Activated B cell treated with CpG ODN at 0.5 μM for 24 hours (primary cell): ENCODE measurements at regions not wholly inside any gene's neighbourhood (a gene's known extent, or its start where the extent isn't known, plus 50 kb on each side); places are given as distances from the start of the nearest gene placed in this dataset.

Experiments
- ATAC-seq: fragments of 200-7000 bp; cut with Tn5 transposase; one replicate; pipeline ENCODE4 v1.10.0; 2021; ENCODE audit warnings: low read depth, mild to moderate bottlenecking, moderate library complexity
- CTCF ChIA-PET: fragments of 350-600 bp; sonication (Branson Sonifier 250); formaldehyde crosslinking; loops from one replicate; lab custom pipeline; 2021; ENCODE audit warnings: antibody characterized with exemption; lab: Charles Lee
- POLR2A ChIA-PET: fragments of 350-600 bp; sonication (Branson Sonifier 250); formaldehyde crosslinking; loops from one replicate; lab custom pipeline; 2021; ENCODE audit warnings: antibody characterized with exemption; lab: Charles Lee
- DNase-seq: peaks from one replicate; pipeline ENCODE4 v3.0.0; 2022
- H3K27ac Mint-ChIP-seq: one replicate; pipeline ENCODE4 v1.8.0; 2020; ENCODE audit warnings: mixed read lengths
- H3K27me3 Mint-ChIP-seq: one replicate; pipeline ENCODE4 v1.8.0; 2021; ENCODE audit warnings: mixed read lengths
- H3K36me3 Mint-ChIP-seq: one replicate; pipeline ENCODE4 v1.8.0; 2021; ENCODE audit warnings: low read depth, mixed read lengths
- H3K4me1 Mint-ChIP-seq: one replicate; pipeline ENCODE4 v1.8.0; 2021; ENCODE audit warnings: mixed read lengths
- H3K4me3 Mint-ChIP-seq: one replicate; pipeline ENCODE4 v1.8.0; 2020; ENCODE audit warnings: mild to moderate bottlenecking, mixed read lengths
- H3K9me3 Mint-ChIP-seq: one replicate; pipeline ENCODE4 v1.8.0; 2020; ENCODE audit warnings: mixed read lengths
- CTCF ChIP-seq: fragments of 200-600 bp; IDR thresholded peaks from one replicate; pipeline ENCODE4 v1.8.0; 2022; ENCODE audit warnings: antibody characterized with exemption, mild to moderate bottlenecking
- intact Hi-C: fragments of 100-400 bp; cut with micrococcal nuclease; formaldehyde crosslinking; loops from one replicate; pipeline ENCODE4 v1.15.1; 2024

- intact Hi-C loops, result no loop called here
- TF ChIP-seq CTCF, result no peak
- no peaks in the 10 kb centered on the region for H3K4me1 Mint-ChIP-seq
- no peaks in the 10 kb centered on the region for H3K36me3 Mint-ChIP-seq
- ChIA-PET CTCF (no interaction called here), POLR2A (no interaction called here)
- H3K4me3 Mint-ChIP-seq, result no peak overlapping the region
- H3K27ac Mint-ChIP-seq, result no peak overlapping the region
- DNase-seq, result no peak
- H3K9me3 Mint-ChIP-seq, result no peaks in the 10 kb centered on the region
- ATAC-seq, result no peak
- no peaks in the 10 kb centered on the region for H3K27me3 Mint-ChIP-seq
Observed at GRCh38 chr13:59358014-59358413, 805.7 kb downstream of the DIAPH3 start.

GRCh38 chr13:59360108-59360507, 803.6 kb downstream of the DIAPH3 start:
- no peak overlapping the region for H3K27ac Mint-ChIP-seq
- CTCF ChIA-PET, result interaction anchor here (0.9 kb wide), 2 partner anchors 32 to 41 kb away, joined by 3 read pairs; no protein-coding TSS in a partner anchor
- H3K9me3 Mint-ChIP-seq, result no peaks in the 10 kb centered on the region

GRCh38 chr13:59360916-59361315, 802.8 kb downstream of the DIAPH3 start:
- Mint-ChIP-seq H3K4me3 (no peak overlapping the region), H3K9me3 (no peaks in the 10 kb centered on the region), H3K27ac (no peak overlapping the region), H3K27me3 (no peaks in the 10 kb centered on the region), H3K36me3 (no peaks in the 10 kb centered on the region), H3K4me1 (no peaks in the 10 kb centered on the region)
- no peak for DNase-seq
- POLR2A ChIA-PET, result no interaction called here
- intact Hi-C loops, result no loop called here
- CTCF ChIA-PET, result no interaction called here
- TF ChIP-seq CTCF, result no peak
- no peak for ATAC-seq

More at GRCh38 chr13:59360108-59360507, 803.6 kb downstream of the DIAPH3 start:
- Mint-ChIP-seq H3K36me3 (no peaks in the 10 kb centered on the region), H3K4me3 (no peak overlapping the region), H3K27me3 (no peaks in the 10 kb centered on the region), H3K4me1 (no peaks in the 10 kb centered on the region)
- ATAC-seq (no peak), DNase-seq (no peak)
- POLR2A ChIA-PET, result no interaction called here
- intact Hi-C loops, result no loop called here
- no peak for TF ChIP-seq CTCF

GRCh38 chr13:59363313-59363712, 800.4 kb downstream of the DIAPH3 start:
- no peak for ATAC-seq
- intact Hi-C loops, result no loop called here

GRCh38 chr13:59363947-59364346, 799.8 kb downstream of the DIAPH3 start:
- H3K4me1 Mint-ChIP-seq, result no peaks in the 10 kb centered on the region
- CTCF ChIA-PET, result no interaction called here
- POLR2A ChIA-PET, result no interaction called here

More at GRCh38 chr13:59363313-59363712, 800.4 kb downstream of the DIAPH3 start:
- H3K4me1 Mint-ChIP-seq, result no peaks in the 10 kb centered on the region
- POLR2A ChIA-PET, result no interaction called here
- CTCF ChIA-PET, result no interaction called here
- no peaks in the 10 kb centered on the region for H3K27me3 Mint-ChIP-seq
- no peak for DNase-seq
- H3K36me3 Mint-ChIP-seq, result no peaks in the 10 kb centered on the region
- no peak for TF ChIP-seq CTCF
- no peak overlapping the region for H3K27ac Mint-ChIP-seq
- H3K9me3 Mint-ChIP-seq, result no peaks in the 10 kb centered on the region
- no peak overlapping the region for H3K4me3 Mint-ChIP-seq

More at GRCh38 chr13:59363947-59364346, 799.8 kb downstream of the DIAPH3 start:
- no peak for TF ChIP-seq CTCF
- Mint-ChIP-seq H3K4me3 (no peak overlapping the region), H3K27ac (no peak overlapping the region), H3K36me3 (no peaks in the 10 kb centered on the region), H3K27me3 (no peaks in the 10 kb centered on the region), H3K9me3 (no peaks in the 10 kb centered on the region)
- intact Hi-C loops, result no loop called here
- ATAC-seq (no peak), DNase-seq (no peak)
